OCI-LY7 (cell line): ENCODE measurements at regions not wholly inside any gene's neighbourhood (a gene's known extent, or its start where the extent isn't known, plus 50 kb on each side); places are given as distances from the start of the nearest gene placed in this dataset.

ENCODE experiments used
- CTCF ChIP-seq: fragments of 200-600 bp; sonication (generic); conservative IDR thresholded peaks from 2 replicates; pipeline ENCODE4 v1.5.1; 2014; ENCODE audit warnings: mild to moderate bottlenecking, antibody characterized with exemption, low read length, moderate library complexity, mixed read lengths
- EZH2phosphoT487 ChIP-seq: fragments of 200-600 bp; sonication (generic); IDR thresholded peaks from 2 replicates; pipeline ENCODE4 v1.6.1; 2018; ENCODE audit warnings: low read depth, borderline replicate concordance, mild to moderate bottlenecking, mixed run types, antibody characterized with exemption, low read length, moderate library complexity, mixed read lengths

DNA sequence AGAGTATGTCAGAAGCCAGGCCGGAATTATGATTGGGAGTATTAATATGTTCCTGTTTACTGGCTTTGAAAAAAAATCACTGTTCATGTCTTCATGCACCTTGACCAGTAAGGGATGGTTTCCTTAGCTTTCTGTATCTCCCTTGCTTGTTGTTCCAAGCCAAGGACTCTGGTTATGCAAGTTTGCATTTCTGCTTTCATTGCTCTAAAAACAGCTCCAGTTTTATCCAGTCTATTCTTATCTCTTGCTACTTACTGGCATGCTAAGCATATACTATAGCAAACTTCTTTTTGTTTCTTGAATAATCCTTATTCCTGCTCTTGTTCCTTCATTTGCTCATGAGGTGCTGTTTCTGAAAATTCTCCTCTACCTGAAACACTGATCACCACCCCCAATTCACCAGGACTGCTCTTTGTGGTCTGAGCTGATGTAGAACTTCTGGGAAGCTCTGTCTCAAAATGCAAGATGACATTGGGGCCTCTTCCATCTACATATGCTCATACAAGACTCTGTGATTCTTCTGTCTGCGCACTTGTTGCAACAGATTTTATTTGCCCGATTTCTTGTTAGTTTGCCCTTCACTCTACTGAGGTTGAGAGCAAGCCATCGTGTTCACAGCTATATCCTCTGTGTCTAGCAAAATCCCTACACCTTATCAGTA, 173.0 kb downstream of the EBLN2 start:
- TF ChIP-seq CTCF (no peak), EZH2phosphoT487 (no peak)
